ENCODE measurements at regions not wholly inside any gene's neighbourhood (a gene's known extent, or its start where the extent isn't known, plus 50 kb on each side); places are given as distances from the start of the nearest gene placed in this dataset.

GRCh38 chr4:53659737-53660136, 68.5 kb upstream of the LNX1 start:
- TF ChIP-seq CTCF (IDR thresholded peaks at IDR 0.05; ENCODE audit: low read length), result no peak
- TF ChIP-seq EZH2 (optimal IDR thresholded peaks at IDR 0.05; ENCODE audit: low read depth, low read length), result no peak
- TF ChIP-seq EZH2phosphoT487 (IDR thresholded peaks at IDR 0.05; ENCODE audit: low read length), result no peak
